Heart right ventricle (tissue), 16 donors: ENCODE measurements at regions not wholly inside any gene's neighbourhood (a gene's known extent, or its start where the extent isn't known, plus 50 kb on each side); places are given as distances from the start of the nearest gene placed in this dataset.

Experiments used
- ATAC-seq, 8 donors: fragments of 200-7000 bp; cut with Tn5 transposase; one replicate each; pipeline ENCODE4 v1.9.1; 2020; ENCODE audit warnings: mild to moderate bottlenecking in 8 of 8, moderate library complexity in 8 of 8, moderate number of reproducible peaks in 1 of 8
- DNase-seq, 2 donors: peaks; one replicate each; pipeline ENCODE4 v3.0.0-alpha.2; 2020
- H3K27ac ChIP-seq, 10 donors: fragments of 200-600 bp; sonication (generic) in 2 of 10; one replicate each; pipeline versions ENCODE4 v1.5.0 to v1.8.0; 2020 to 2022; ENCODE audit warnings: mild to moderate bottlenecking in 3 of 10
- H3K27me3 ChIP-seq, 7 donors: fragments of 200-600 bp; one replicate each; pipeline ENCODE4 v1.8.0; 2021 to 2022; ENCODE audit warnings: mild to moderate bottlenecking in 2 of 7
- H3K36me3 ChIP-seq, 9 donors: fragments of 200-600 bp; sonication (generic) in 1 of 9; one replicate each; pipeline versions ENCODE4 v1.5.0 to v1.8.0; 2020 to 2022; ENCODE audit warnings: mild to moderate bottlenecking in 2 of 9
- H3K4me1 ChIP-seq, 9 donors: fragments of 200-600 bp; sonication (generic) in 1 of 9; one replicate each; pipeline versions ENCODE4 v1.5.0 to v1.8.0; 2020 to 2022; ENCODE audit warnings: mild to moderate bottlenecking in 4 of 9
- H3K4me3 ChIP-seq, 10 donors: fragments of 200-600 bp; sonication (generic) in 2 of 10; one replicate each; pipeline versions ENCODE4 v1.5.0 to v1.8.0; 2020 to 2022; ENCODE audit warnings: mild to moderate bottlenecking in 7 of 10, moderate library complexity in 2 of 10
- H3K9me3 ChIP-seq, 11 donors: fragments of 200-600 bp in 10 of 11; sonication (generic) in 2 of 11; one replicate each; pipeline versions ENCODE4 v1.5.0 to v1.8.0; 2013 to 2022; ENCODE audit warnings: mild to moderate bottlenecking in 2 of 11, control low read depth in 1 of 11, moderate library complexity in 1 of 11
- WGBS, 2 donors: extraction: QIAGEN DNeasy Blood & Tissue Kit; methylation state at CpG; one replicate each; pipeline ENCODE4 v1.1.7; 2013; ENCODE audit warnings: inconsistent platforms in 1 of 2; 5-methylcytosine and 5-hydroxymethylcytosine counted together
- intact Hi-C, 10 donors: fragments of 100-400 bp; cut with DNase I; formaldehyde crosslinking; loops; one replicate each; pipeline versions ENCODE4 v1.11.1 to v1.14.2; 2022
- TF ChIP-seq, protein P1 (sequence below), 9 donors: fragments of 200-600 bp; sonication (generic) in 2 of 9; IDR thresholded peaks; one replicate each; pipeline versions ENCODE4 v1.5.0 to v1.8.0; 2021 to 2022; ENCODE audit warnings: antibody characterized with exemption in 9 of 9, mild to moderate bottlenecking in 5 of 9, moderate library complexity in 1 of 9
- donor health status: Arrhythmogenic right ventricular cardiomyopathy.
- donor health status: ischemic (EF 13 %, LVEDD 7.1; RV severe dilation, severe dysfunction).
- donor health status: healthy with polysubstance abuse.
- donor health status: DM: no; HTN: yes; CAD: no.
- donor health status: DM: no; HTN: no; CAD: no.
- donor health status: ischemic (EF 25% LVEDD 6.9; RV normal size, moderate dysfunction).
- donor health status: ischemic (EF 25% LVEDD 5.7; RV mildly dilated, moderate dysfunction).
- donor health status: healthy.
- donor health status: DM: yes; HTN: yes; CAD: no.
- donor health status: Ischemic cardiomyopathy.
- donor health status: ischemic (EF 35%, LVEDD 5.7; RV mildly dilated, moderate dysfunction).
- donor health status: nonischemic (EF 11% LVEDD 7.7; RV severe dilation, severe dysfunction).
- donor health status: DM: yes; HTN: yes; CAD: no.
- donor health status: PGD.
- donor health status: ischemic (EF 29% LVEDD 5.4; RV normal size, mild dysfunction).
- donor health status: nonischemic (EF 23%, LVEDD 6.1; RV moderate dilation, normal function).

DNA sequence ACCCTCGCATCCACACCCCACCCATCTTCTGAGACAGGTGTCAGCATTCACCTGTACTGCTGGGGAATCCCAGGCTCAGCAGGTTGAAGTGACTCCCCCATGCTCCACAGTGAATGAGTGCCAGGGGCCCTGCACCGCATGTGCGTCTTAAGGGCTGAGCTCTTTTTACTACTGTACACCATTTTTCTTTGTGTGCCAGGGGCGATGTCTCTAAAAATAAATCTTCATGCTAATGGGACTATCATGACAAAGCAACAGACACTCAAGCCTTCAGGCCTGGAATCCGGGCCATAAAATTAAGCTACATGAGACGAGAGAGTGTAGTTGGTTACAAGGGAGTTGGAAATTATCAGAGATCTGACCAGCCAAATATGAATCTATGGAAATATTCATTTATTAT is 294.8 kb downstream of the LPIN1 start:
- no peak overlapping the region for H3K27ac ChIP-seq
- no peak for ATAC-seq
- peaks cover 0 to 21% (median 0%) of the 10 kb centered on the region in 9 donors for H3K4me1 ChIP-seq
- H3K27me3 ChIP-seq = no peaks in the 10 kb centered on the region
- intact Hi-C loops = loop anchor here in 1 of 10 donors (10.0 kb wide), 1 partner anchor 176 kb away; no protein-coding TSS in a partner anchor
- H3K9me3 ChIP-seq = peaks cover 0 to 5% (median 0%) of the 10 kb centered on the region in 11 donors
- no peaks in the 10 kb centered on the region for H3K36me3 ChIP-seq
- TF ChIP-seq, protein P1, sequence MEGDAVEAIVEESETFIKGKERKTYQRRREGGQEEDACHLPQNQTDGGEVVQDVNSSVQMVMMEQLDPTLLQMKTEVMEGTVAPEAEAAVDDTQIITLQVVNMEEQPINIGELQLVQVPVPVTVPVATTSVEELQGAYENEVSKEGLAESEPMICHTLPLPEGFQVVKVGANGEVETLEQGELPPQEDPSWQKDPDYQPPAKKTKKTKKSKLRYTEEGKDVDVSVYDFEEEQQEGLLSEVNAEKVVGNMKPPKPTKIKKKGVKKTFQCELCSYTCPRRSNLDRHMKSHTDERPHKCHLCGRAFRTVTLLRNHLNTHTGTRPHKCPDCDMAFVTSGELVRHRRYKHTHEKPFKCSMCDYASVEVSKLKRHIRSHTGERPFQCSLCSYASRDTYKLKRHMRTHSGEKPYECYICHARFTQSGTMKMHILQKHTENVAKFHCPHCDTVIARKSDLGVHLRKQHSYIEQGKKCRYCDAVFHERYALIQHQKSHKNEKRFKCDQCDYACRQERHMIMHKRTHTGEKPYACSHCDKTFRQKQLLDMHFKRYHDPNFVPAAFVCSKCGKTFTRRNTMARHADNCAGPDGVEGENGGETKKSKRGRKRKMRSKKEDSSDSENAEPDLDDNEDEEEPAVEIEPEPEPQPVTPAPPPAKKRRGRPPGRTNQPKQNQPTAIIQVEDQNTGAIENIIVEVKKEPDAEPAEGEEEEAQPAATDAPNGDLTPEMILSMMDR (IDR thresholded peaks at IDR 0.05) = no peak
- DNase-seq = no peak
- WGBS, 2 donors = 96 to 98% methylated on average over 6 of the region's 6 CpGs
- H3K4me3 ChIP-seq = no peak overlapping the region

DNA sequence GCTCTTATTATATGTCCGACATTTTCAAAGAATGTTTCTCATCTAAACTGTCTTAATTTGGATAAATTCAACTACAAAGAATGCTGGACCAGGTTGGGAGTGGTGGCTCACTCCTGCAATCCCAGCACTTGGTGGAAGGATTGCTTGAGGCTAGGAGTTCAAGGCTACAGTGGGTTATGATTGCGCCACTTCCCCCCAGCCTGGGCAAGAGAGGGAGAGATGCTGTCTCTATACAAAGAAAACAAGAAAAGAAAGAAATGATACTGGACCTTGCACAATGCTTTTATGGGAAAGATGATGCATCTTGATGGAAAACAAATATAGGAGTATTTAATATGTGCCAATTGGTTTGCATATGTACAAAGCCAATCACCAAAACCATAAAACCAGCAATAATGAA is 296.7 kb downstream of the LPIN1 start:
- Histone ChIP-seq H3K36me3 (no peaks in the 10 kb centered on the region), H3K27me3 (no peaks in the 10 kb centered on the region), H3K9me3 (peaks cover 0 to 5% (median 0%) of the 10 kb centered on the region in 11 donors), H3K4me3 (no peak overlapping the region), H3K4me1 (peaks cover 0 to 24% (median 0%) of the 10 kb centered on the region in 9 donors), H3K27ac (no peak overlapping the region)
- DNase-seq (no peak), ATAC-seq (no peak)
- TF ChIP-seq, protein P1 (IDR thresholded peaks at IDR 0.05) = no peak
- 68 to 78% methylated on average over 2 of the region's 2 CpGs for WGBS, 2 donors
- intact Hi-C loops = loop anchor here in 1 of 10 donors (10.0 kb wide), 1 partner anchor 178 kb away; no protein-coding TSS in a partner anchor

DNA sequence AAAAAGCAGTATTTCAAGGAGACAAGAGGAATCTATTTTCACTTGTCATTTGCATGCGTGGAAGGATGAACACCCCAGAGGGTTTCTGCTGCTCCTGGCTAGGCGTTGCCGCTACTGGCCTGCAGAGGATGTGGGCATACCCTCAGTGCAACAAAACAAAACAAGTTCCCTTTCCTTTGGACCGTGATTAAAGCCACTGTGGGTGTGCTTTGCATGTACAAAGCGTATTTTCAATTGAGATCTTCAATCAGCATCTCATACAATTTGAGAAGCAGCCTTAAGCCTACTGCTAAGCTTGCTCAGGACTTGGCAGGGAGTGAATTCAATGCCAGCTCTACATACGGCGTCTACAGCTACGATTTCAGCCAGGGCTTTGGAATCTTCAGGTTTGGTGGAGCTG is 298.4 kb downstream of the LPIN1 start:
- Histone ChIP-seq H3K9me3 (no peaks in the 10 kb centered on the region), H3K36me3 (no peaks in the 10 kb centered on the region), H3K4me1 (peaks cover 0 to 27% (median 0%) of the 10 kb centered on the region in 9 donors), H3K27me3 (no peaks in the 10 kb centered on the region), H3K27ac (no peak overlapping the region), H3K4me3 (no peak overlapping the region)
- DNase-seq = no peak
- 81 to 86% methylated on average over 8 of the region's 8 CpGs for WGBS, 2 donors
- intact Hi-C loops = loop anchor here in 1 of 10 donors (10.0 kb wide), 1 partner anchor 180 kb away; no protein-coding TSS in a partner anchor
- TF ChIP-seq, protein P1 (IDR thresholded peaks at IDR 0.05) = no peak
- ATAC-seq = no peak

DNA sequence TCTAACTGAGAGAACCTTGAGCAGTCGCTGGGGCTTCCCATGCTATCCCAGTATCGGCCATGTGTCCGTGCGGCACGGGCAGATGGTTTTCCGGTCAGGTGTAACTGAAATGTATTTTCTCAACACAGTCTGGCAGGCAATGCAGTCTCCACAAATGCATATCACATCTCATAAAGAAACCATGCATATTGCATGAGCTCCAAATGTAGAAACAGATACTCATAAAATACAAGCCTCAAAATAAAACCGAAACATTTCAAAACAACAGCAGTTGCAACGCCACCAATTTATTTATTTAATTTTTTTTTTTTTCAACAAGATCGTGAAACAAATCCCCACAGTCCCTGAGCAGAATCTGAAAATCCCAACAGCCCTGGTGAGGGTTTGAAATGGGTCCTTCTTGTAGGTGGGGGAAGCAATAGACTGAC is 299.4 kb downstream of the LPIN1 start:
- no peak overlapping the region for H3K4me3 ChIP-seq
- 85 to 92% methylated on average over 9 of the region's 9 CpGs for WGBS, 2 donors
- H3K36me3 ChIP-seq = no peaks in the 10 kb centered on the region
- intact Hi-C loops = loop anchor here in 1 of 10 donors (10.0 kb wide), 1 partner anchor 181 kb away; no protein-coding TSS in a partner anchor
- DNase-seq (no peak), ATAC-seq (no peak)
- peaks cover 0 to 35% (median 0%) of the 10 kb centered on the region in 9 donors for H3K4me1 ChIP-seq
- H3K27ac ChIP-seq = no peak overlapping the region
- H3K9me3 ChIP-seq = no peaks in the 10 kb centered on the region
- no peaks in the 10 kb centered on the region for H3K27me3 ChIP-seq
- TF ChIP-seq, protein P1 (IDR thresholded peaks at IDR 0.05) = no peak
